ENCODE measurements at regions not wholly inside any gene's neighbourhood (a gene's known extent, or its start where the extent isn't known, plus 50 kb on each side); places are given as distances from the start of the nearest gene placed in this dataset.

DNA sequence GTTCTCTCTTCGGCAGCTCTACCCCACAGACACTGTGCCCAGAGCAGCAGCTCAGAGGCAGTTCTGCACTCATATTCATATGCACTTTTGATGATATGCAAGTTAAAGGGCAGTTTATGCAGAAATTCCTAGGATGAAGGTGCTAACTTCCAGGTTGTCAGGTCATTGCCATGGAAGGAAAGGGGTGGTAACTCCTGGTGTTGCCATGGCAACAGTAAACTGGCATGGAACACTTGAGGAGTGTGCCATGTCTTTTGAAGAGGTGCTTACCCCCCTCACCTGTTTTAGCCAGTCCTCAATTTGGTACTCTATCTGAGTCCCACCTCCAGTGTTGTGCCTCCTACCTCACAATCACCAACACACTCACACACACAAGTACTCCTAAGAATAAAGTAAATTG, 539.4 kb upstream of the BTBD3 start:
- TF ChIP-seq EP300 (IDR thresholded peaks at IDR 0.05) (no peak), POLR2AphosphoS5 (IDR thresholded peaks at IDR 0.05) (no peak), POLR2A (IDR thresholded peaks at IDR 0.05) (no peak)
- TF ChIP-seq, protein P1, sequence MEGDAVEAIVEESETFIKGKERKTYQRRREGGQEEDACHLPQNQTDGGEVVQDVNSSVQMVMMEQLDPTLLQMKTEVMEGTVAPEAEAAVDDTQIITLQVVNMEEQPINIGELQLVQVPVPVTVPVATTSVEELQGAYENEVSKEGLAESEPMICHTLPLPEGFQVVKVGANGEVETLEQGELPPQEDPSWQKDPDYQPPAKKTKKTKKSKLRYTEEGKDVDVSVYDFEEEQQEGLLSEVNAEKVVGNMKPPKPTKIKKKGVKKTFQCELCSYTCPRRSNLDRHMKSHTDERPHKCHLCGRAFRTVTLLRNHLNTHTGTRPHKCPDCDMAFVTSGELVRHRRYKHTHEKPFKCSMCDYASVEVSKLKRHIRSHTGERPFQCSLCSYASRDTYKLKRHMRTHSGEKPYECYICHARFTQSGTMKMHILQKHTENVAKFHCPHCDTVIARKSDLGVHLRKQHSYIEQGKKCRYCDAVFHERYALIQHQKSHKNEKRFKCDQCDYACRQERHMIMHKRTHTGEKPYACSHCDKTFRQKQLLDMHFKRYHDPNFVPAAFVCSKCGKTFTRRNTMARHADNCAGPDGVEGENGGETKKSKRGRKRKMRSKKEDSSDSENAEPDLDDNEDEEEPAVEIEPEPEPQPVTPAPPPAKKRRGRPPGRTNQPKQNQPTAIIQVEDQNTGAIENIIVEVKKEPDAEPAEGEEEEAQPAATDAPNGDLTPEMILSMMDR (IDR thresholded peaks at IDR 0.05) = no peak

Measured in sigmoid colon (tissue), 4 donors.